GOT3 (cell line): ENCODE measurements at regions not wholly inside any gene's neighbourhood (a gene's known extent, or its start where the extent isn't known, plus 50 kb on each side); places are given as distances from the start of the nearest gene placed in this dataset.
"Not testable (repeated sequence)": the region's sequence is repeated elsewhere in the genome, so short reads cannot be mapped to it uniquely, and the experiment has no call there.

ENCODE experiments used
- DNase-seq: peaks from one replicate; lab custom pipeline; 2025; ENCODE audit warnings: mixed read lengths; lab: John Stamatoyannopoulos, UW

DNA sequence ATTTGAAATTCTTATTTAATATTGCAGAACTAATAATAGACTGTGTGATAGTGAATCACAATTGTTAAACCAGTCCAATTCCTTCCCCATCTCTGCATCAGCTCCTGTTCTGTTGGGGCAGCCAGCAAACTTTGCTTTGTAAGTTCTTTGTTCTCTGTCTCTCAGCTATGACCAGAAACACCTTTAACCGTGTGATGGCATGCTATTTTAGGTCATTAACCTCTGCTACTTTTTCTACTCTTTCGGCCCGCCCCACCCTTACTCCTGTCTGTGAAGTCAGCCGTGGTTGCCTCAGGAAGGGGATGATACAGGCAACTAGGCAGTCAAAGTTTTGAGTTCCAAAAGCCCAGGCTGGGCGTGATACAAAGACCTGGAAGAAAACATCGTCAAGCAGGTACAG lies 51.3 kb upstream of the EGFL6 start:
- DNase-seq: no peak

DNA sequence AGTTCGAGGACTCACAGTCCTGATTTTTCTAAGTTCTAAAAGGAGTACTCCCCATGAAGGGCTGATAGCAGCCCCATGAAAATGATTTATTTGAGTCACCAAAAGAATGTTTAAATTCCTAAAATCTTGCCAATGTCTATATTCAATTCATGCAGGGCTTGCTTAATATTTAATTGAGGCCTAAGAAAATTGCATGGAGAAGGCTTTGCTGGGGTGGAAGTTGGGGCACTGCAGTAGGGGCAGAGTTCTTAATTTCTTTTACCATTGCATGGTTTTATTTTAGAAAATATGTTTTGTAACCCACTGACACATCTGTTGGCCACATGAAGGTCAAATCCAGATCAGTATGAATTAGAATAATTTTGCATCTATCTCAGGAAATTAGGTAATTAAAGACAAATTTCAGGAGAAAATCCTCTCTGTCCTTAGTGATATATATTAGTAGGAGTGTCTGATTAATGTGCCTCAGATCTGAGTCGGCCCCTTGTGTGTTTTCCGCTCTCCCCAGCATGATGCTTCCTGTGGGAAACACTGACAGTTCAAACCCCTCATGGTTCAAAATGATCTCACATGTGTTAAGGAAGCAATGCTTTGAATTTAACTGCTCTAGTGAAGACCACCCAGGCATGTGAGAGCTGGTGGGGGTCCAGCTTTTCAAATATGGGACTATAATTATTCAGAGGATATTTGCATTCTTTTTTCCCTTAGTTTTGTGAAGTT lies 54.0 kb upstream of the EGFL6 start:
- DNase-seq: no peak

DNA sequence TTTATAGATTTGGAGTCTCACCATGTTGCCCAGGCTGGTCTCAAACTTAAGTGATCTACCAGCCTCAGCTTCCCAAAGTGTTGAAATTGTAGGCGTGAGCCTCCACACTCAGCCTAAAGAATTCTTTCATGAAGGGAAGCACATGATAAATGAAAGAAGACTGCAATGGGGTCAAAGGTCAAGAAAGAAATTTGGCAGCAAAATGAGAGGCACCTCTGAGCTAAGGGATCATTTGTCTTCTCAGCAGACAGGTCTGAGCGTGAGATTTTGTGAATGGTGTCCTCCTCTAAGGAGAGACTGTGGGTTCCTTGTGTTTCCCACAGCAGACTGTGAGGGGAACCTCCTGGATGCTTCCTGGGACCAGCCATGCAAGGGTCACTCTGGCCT lies 57.5 kb upstream of the EGFL6 start:
- DNase-seq: no peak

DNA sequence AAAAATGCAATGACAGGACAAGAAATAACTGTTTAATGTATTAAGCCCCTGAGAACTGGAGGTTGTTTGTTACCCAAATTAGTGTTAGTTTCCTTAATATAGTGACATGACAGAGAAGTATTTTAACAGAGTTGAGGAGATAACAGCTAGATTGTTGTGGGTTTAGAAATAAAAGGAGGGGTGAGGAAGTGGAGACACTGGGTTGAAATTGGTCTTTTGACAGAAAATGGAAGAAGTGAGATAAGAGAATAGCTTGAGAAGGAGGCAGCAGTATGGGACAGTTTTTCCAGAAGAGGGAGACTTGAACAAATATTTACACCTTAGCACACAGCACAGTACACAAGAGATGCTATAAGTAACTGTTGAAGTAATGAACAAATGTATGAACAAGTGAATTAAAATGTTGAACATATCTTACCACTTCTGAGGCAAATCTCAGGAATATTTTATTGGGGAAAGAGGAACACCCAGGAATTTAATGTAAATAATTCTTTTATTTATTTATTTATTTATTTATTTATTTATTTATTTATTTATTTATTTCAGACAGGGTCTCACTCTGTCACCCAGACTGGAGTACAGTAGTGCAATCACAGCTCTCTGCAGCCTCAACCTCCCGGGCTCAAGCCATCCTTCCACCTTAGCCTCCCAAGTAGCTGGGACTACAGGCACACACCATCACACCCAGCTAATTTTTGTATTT lies 58.0 kb upstream of the EGFL6 start:
- no peak for DNase-seq

DNA sequence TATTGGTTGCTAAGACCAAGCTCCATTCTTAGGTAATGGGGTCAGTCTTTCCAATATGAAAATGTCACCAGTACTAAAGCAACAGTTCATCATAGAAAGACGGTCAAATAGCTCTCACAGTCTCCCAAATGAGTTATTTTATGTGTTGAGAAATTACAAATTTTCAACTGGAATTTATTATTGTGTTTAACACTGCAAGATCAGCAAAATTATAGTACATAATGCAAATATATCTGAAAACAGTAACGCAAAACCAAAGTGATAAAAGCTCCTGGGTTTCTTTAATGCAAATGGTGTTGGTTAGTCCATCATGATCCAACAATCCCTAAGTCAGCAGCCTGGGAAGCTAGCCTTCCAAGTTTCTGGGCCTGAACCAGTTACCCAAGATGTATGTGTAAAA lies 61.5 kb upstream of the EGFL6 start:
- DNase-seq: no peak

DNA sequence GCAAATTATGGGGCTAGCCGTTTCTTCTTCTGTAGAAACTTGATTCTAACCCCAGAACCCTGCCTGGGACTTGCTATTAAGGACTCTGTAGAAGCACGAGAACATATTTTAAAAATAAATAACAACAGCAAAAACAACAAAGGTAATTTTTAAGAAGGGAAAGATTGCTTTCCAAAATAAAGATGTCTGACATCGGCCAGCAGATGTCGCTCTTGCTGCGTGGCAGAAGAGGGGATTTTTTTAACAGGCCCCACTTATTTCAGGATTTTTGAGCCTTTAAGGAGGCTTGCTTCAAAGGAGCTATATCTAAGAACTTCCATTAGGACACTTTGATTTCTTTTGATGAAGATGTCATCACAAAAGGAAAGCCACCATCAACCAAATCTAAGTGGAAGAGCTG lies 62.8 kb upstream of the EGFL6 start:
- DNase-seq: peak; percentile 30

DNA sequence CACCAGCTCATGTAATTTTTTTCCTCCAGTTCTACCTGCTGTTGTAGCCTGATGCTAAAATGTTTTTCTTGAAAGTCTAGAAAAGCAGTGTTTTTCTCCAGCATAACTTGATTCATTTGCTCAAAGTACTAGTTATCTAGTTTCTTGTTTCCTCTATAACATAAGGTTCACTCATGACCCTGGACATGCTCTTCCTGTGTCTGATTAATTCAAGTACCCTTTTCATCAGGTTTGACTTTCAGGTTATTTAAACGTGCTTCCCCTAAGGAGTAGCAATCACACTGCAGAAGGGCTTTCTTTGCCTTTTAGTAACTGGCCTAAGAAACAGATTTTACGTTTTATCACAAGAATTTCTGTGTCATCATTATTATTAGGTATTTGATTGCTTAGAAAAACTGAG lies 66.8 kb upstream of the EGFL6 start:
- DNase-seq: no peak

DNA sequence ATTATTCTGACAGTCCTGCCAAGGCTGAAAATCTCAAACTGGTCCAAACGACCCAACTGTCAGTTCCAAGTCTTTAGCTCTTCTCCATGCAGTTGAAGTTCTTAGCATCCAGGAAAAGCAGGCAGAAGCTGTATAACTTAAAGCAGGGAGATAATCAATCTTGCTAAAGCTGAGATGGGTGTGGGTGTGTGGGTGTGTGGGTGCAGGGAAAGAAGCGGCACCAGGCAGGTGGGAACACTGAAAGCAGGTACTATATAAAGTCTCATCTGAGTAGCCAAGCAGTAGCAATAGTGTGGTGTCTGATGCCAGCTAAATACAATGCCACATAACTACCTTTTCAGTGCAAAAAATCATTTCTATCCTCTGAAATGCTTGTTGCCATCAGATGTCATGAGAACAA lies 69.7 kb upstream of the EGFL6 start:
- no peak for DNase-seq

DNA sequence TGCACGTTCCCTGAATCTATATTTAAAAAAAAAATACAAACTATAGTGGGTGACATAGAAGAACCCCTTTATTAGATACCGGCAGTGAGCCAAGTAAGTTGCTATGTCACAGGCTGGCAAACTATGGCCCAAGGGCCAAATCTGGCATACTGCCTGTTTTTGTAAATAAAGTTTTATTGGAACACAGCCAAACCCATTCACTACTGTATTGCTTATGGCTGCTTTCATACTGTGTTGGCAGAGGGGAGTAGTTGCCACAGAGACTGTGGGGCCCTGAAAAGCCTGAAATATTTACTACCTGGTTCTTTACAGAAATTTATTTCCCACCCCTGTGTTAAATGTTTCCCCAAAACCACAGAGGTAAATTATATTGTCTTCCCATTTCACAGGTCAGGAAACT lies 71.2 kb upstream of the EGFL6 start:
- no peak for DNase-seq

DNA sequence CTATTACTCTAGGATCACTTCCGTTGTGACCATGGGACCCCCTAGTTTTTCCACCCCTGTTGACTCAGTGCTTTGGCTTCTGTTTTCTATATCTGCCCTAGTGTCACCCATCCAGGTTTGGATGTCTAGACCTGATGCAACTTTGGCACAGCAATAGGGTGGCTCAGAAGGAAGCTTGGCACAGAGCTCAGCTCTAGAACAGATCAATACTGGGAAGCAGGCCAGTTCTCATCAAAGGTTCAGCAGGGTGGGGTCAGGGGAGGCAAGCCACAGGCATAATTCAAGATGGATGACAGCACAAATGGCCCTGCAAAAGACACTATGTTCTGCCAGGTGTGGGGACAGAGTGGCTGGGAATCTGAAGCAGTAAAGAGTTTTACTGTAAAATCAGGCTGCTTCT lies 74.2 kb upstream of the EGFL6 start:
- no peak for DNase-seq

DNA sequence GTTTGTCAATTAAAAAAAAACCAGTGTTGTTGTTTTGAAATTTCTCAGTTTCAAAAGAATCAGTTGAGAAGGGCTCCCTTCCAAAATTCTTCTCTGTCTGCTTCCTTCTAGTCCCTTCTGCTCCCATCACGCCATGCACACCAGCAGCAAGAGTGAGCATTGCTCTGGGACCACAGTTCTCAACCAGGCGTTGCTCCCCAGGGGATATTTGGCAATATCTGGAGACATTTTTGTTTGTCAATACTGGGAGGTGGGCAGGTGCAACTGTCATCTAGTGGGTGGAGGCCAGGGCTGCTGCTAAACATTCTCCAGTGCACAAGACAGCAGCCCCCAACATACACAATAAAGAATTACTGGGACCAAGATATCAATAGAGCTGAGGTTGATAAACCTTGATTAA lies 74.8 kb upstream of the EGFL6 start:
- DNase-seq: no peak

DNA sequence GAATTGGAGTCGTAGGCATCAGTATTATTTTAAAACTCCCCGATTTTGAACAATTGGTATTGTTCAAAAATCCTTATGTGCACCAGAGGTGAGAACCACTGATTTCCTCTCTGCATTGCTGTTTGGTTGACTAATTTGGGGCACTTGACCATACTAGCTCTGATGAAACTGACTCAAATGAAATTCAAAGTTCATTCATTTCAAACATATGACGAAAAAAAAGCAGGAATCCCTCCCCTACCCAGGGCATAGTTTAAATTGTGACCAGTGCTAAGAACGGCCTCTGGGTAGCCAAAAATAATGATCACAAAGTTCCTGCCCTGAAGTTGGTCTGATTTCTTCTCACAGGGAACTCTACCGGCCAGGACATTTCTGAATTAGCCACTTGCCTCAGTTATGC lies 75.7 kb upstream of the EGFL6 start:
- no peak for DNase-seq

DNA sequence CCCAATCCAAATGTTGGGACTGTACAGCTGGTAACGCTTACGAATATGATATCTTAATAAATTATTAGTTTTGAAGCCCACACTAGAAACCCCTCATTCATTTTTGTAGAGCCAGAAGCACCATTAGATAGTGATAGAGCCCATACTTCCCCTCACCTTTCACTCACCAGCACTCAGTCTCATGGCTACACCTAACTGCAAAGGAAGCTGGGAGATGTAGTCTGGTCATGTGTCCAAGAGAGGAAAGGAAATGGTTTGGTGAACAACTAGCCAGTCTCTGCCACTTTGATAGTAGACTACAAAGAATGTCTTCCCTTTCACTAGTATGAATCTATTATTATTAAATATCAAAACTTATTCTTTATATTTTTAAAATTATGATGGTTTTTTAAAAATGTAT lies 77.1 kb upstream of the EGFL6 start:
- DNase-seq: no peak

DNA sequence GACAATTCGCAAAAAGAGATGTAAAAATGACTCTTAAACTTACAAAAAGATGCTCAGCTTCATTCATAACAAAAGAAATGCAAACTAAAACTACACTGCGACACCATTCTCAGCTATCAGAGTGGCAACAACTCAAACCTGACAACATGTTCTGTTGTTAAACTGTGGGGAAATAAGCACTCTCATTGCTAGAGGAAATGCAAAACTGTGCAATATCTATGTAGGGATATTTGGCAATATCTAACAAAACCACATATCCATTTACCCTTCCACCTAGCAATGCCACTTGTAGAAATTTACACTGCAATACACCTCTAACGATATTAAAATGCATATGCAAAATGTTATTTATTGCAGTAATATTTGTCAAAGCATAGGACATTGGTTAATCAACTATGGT lies 78.3 kb upstream of the EGFL6 start:
- no peak for DNase-seq

DNA sequence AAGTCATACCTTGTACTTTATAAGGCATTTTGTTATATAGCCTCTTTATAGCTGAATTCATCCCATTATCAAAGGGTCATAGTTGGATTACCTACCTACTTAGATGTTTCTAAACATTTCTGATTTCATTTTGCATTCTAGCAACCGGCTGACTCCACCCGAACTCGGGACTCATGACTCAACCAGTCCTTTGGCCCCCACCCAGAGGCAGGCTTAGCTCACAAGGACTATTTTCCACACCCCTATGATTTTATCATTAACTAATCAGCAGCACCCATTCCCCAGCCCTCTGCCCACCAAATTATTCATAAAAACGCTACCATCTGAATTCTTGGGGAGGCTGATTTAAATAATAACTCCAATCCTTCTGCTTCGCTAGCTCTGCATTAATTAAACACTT lies 79.9 kb upstream of the EGFL6 start:
- no peak for DNase-seq

DNA sequence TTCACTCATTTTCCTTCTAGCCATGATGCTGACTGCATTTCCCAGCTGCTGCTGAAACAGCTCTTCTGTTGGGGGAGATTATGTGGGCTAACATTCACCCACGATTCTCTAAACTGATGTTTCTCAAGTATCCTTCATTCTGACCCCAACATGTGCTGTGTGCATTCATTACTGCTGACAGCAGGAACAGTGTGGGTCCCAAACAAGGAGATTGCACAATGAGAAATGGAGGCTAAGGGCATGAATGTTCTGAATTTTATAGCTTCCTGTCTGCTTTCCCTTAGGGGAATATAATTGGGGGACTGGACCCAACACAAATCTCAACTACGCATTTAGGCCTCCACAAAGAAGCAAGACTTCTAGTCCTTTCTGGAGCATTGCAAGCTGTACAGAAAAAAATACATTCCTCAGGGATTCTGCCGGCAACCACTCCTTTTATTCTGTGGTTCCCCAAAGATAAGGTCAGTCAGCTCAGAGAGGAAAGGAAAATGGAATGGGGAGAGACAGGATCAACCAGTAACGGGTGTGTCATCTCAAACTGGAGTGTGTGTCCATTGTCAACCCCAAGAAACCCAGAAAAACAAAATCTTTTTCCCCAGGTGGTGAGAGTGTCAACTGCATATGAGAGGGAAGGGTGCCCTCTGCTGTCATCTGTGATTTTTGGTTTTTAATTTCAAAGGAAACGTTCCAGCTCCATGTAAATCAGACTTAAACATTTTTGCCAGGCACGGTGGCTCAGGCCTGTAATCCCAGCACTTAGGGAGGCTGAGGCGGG lies 81.5 kb upstream of the EGFL6 start:
- peak; percentile 66 for DNase-seq

DNA sequence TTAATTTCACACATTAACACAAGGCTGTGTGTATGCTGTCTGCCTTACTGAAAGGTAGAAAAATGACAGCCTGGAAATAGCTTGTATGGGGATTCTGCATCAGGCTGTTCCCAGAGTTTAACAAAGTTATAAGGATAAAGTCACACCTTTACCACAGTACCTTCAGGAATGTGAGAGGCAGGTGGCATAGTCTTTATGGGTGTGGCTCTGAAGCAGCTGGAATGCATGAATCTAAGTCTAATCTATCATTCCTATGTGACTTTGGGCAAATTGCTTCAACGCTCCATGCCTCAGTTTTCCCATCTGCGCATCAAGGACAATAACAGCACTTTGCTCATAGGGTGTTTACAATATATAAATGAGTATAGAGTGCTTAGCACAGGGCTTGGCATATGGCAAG lies 84.2 kb upstream of the EGFL6 start:
- no peak for DNase-seq

DNA sequence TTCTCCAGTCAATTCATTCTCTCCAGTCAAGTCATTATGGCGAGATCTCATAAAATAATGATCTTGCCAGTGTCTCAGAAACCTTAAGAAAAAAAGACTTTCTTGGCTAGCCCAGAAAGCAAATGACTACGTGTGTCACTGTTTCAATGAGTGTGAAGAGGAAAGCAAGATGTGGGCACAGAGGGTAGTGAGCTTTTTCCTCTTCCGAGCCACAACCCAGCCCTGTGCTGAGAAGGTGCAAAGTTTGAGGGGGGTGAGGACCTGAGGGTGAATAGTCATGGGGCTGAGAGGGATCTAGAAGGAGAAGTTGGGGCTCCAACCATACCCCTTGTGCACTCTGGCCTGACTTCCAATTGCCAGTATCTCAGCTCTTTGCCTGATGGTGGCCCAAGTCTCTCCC lies 85.6 kb upstream of the EGFL6 start:
- no peak for DNase-seq

DNA sequence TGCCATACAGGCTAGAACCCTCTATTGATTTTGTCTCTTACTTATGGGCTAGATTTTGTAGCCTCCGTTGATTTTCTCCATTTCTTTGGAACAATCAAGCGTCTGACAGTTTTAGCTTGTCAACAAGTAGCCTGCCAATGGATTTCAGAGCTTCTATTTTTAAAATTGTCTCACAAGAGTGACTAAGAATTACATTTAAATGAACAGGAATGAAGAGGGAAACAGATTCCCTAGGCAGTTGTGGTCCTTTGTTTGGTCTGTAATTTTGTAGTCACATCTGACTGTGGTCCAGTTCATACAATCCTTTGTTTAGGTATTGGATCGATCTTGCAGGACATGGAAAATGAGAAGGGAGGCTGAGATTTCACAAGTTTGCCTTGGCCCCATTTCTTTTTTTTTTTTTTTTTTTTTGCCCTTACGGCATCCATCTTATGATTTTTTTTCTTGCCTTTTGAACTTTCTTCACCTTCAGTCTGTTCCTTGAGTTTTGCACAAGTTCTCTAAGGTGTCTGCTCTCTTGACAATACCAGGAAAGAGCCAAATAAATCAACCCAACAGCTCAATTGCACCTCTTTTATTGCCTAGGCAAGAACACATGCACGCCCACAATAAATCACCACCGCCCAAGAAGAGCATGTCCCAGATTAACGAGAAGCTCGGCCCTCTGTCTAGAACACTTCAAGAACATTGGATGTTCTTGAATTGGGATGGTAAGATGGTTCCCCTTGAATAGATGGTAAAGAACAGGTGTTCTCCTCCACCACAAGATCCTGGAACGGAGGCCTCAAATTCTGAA lies 86.5 kb upstream of the EGFL6 start:
- DNase-seq: no peak

DNA sequence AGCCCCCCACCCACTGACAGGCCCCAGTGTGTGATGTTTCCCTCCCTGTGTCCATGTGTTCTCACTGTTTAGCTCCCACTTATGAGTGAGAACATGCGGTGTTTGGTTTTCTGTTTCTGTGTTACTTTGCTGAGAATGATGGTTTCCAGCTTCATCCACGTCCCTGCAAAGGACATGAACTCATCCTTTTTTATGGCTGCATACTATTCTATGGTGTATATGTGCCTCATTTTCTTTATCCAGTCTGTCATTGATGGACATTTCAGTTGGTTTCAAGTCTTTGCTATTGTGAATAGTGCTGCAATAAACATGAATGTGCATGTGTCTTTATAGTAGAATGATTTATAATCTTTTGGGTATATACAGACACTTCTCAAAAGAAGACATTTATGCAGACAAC lies 88.6 kb upstream of the EGFL6 start:
- DNase-seq: not testable (repeated sequence)

DNA sequence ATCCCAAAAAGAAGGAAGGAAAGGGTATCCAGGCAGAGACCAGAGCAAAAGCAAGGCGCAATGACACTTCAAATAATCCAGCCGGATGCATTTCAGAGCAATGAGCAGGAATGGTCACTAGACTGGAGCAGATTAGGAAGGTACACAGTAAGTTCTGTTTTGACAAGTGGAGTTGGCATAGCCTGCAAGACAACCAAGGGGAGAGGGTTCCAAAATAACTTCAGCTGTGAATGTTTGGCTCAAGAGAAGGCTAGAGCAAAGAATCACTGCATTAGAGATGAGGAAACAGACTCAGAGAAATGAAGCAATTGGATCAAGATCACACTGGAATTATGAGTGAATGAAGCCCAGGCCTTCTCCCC lies 90.0 kb upstream of the EGFL6 start:
- no peak for DNase-seq

DNA sequence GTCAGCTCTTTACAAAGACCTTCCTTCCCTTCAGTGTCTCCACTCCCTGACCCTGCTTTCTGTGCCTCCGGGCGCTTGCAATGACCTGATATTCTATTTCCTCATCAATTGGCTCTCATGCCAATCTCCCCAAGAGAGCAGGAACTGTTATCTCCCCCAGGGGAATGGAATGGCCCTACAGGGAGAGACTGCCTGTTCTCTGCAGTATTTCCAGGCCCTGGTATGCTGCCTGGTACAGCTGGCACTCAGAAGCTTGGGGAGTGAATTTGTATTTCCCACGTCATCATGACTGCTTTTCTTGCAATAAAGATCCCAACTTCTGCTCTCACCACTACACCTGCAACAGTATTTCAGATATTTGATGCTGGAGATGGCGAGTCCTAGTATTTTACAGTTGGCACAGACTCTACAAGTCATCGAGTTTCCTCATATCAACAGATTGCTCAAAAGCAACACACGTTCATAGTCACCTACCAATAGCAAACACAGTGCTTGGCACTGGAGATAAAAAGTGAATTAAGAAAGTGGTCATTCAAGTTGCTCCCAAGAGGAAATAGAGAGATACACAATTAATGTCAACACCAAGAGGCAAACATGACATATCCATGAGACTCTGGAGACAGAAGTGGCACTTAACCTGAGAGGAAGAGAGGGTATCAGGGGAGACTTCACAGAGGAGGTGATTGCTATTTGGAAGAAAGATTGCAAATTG lies 90.5 kb upstream of the EGFL6 start:
- no peak for DNase-seq
